Neural cell (in vitro differentiated cells): ENCODE measurements at regions not wholly inside any gene's neighbourhood (a gene's known extent, or its start where the extent isn't known, plus 50 kb on each side); places are given as distances from the start of the nearest gene placed in this dataset.

ENCODE experiments used
- H2AFZ ChIP-seq: fragments of 200-600, 300-800 bp; sonication (generic), shearing (Covaris generic); 2 replicates; pipeline ENCODE4 v1.6.0; 2014; ENCODE audit warnings: low read depth, mild to moderate bottlenecking, antibody characterized with exemption, low read length, moderate library complexity
- H3F3A ChIP-seq: fragments of 200-600 bp; shearing (Covaris generic); 2 replicates; pipeline ENCODE4 v1.6.1; 2016; ENCODE audit warnings: mild to moderate bottlenecking, moderate library complexity, mixed read lengths, antibody characterized with exemption, low read length; ENCODE audit not compliant: insufficient read depth, poor library complexity, severe bottlenecking
- H3K27ac ChIP-seq: fragments of 200-600, 300-800 bp; sonication (generic), shearing (Covaris generic); 2 replicates; pipeline ENCODE4 v1.5.1; 2014; ENCODE audit warnings: mild to moderate bottlenecking, low read length, moderate library complexity
- H3K27me3 ChIP-seq: fragments of 300-800, 200-600 bp; sonication (generic), shearing (Covaris generic); 2 replicates; pipeline ENCODE4 v1.6.0; 2014; ENCODE audit warnings: mild to moderate bottlenecking, low read depth, low read length, moderate library complexity; ENCODE audit not compliant: insufficient read depth
- H3K36me3 ChIP-seq: fragments of 300-800, 200-600 bp; sonication (generic), shearing (Covaris generic); 2 replicates; pipeline ENCODE4 v1.5.1; 2014; ENCODE audit warnings: mild to moderate bottlenecking, antibody characterized with exemption, low read length, moderate library complexity; ENCODE audit not compliant: insufficient read depth
- H3K4me2 ChIP-seq: fragments of 300-800, 200-600 bp; sonication (generic), shearing (Covaris generic); 2 replicates; pipeline ENCODE4 v1.6.0; 2014; ENCODE audit warnings: mild to moderate bottlenecking, low read length
- H3K4me3 ChIP-seq: fragments of 300-800, 200-600 bp; sonication (generic), shearing (Covaris generic); 2 replicates; pipeline ENCODE4 v1.5.1; 2014; ENCODE audit warnings: mild to moderate bottlenecking, low read length, moderate library complexity
- H3K79me2 ChIP-seq: fragments of 200-600 bp; shearing (Covaris generic); replicated peaks from 2 replicates; pipeline ENCODE4 v1.6.0; 2014; ENCODE audit warnings: mild to moderate bottlenecking, low read length, moderate library complexity; ENCODE audit not compliant: insufficient read depth
- H3K9ac ChIP-seq: fragments of 300-800, 200-600 bp; sonication (generic), shearing (Covaris generic); 2 replicates; pipeline ENCODE4 v1.6.1; 2016; ENCODE audit warnings: mild to moderate bottlenecking, low read length, mixed read lengths
- H3K9me2 ChIP-seq: fragments of 200-600 bp; shearing (Covaris generic); 2 replicates; pipeline ENCODE4 v1.6.1; 2016; ENCODE audit warnings: mild to moderate bottlenecking, low read length, mixed read lengths; ENCODE audit not compliant: insufficient read depth
- H3K9me3 ChIP-seq: fragments of 200-600, 300-800 bp; sonication (generic), shearing (Covaris generic); 2 replicates; pipeline ENCODE4 v1.6.1; 2016; ENCODE audit warnings: mild to moderate bottlenecking, mixed run types, low read length, moderate library complexity, mixed read lengths
- H4K20me1 ChIP-seq: fragments of 200-600 bp; shearing (Covaris generic); 2 replicates; pipeline ENCODE4 v1.6.1; 2016; ENCODE audit warnings: mild to moderate bottlenecking, mixed run types; ENCODE audit not compliant: insufficient read depth
- CTCF ChIP-seq: fragments of 450-650 bp; IDR thresholded peaks from 2 replicates; pipeline ENCODE4 v1.5.1; 2014; ENCODE audit warnings: antibody characterized with exemption, mild to moderate bottlenecking, moderate library complexity; ENCODE audit not compliant: poor library complexity, severe bottlenecking
- EP300 ChIP-seq: fragments of 450-650 bp; conservative IDR thresholded peaks from 2 replicates; pipeline ENCODE4 v1.6.1; 2014; ENCODE audit warnings: antibody characterized with exemption, mild to moderate bottlenecking, moderate library complexity; ENCODE audit not compliant: poor library complexity, severe bottlenecking
- EZH2 ChIP-seq: fragments of 200-600, 300-800 bp; shearing (Covaris generic), sonication (generic); IDR thresholded peaks from 2 replicates; pipeline ENCODE4 v1.6.1; 2014; ENCODE audit warnings: antibody characterized with exemption, low read length, borderline replicate concordance, mild to moderate bottlenecking; ENCODE audit not compliant: insufficient read depth, poor library complexity, severe bottlenecking
- MXI1 ChIP-seq: fragments of 450-650 bp; conservative IDR thresholded peaks from 2 replicates; pipeline ENCODE4 v1.6.1; 2014; ENCODE audit warnings: antibody characterized with exemption, mild to moderate bottlenecking; ENCODE audit not compliant: poor library complexity, severe bottlenecking
- POLR2AphosphoS5 ChIP-seq: IDR thresholded peaks from 2 replicates; pipeline ENCODE4 v1.6.1; 2012
- RAD21 ChIP-seq: fragments of 450-650 bp; conservative IDR thresholded peaks from 2 replicates; pipeline ENCODE4 v1.6.1; 2014; ENCODE audit warnings: antibody characterized with exemption, mild to moderate bottlenecking, moderate library complexity
- REST ChIP-seq: IDR thresholded peaks from 2 replicates; pipeline ENCODE4 v1.6.1; 2012; ENCODE audit warnings: borderline replicate concordance
- SMC3 ChIP-seq: fragments of 450-650 bp; conservative IDR thresholded peaks from 2 replicates; pipeline ENCODE4 v1.6.1; 2014; ENCODE audit warnings: antibody characterized with exemption, mild to moderate bottlenecking, moderate library complexity; ENCODE audit not compliant: poor library complexity
- TAF1 ChIP-seq: IDR thresholded peaks from 2 replicates; pipeline ENCODE4 v1.6.1; 2012; ENCODE audit warnings: low read depth

- Histone ChIP-seq H3F3A (no peaks in the 10 kb centered on the region), H3K27ac (no peak overlapping the region), H3K4me3 (no peak overlapping the region), H4K20me1 (no peaks in the 10 kb centered on the region), H3K4me2 (no peak overlapping the region), H3K36me3 (no peaks in the 10 kb centered on the region), H3K79me2 (no peaks in the 10 kb centered on the region), H3K27me3 (no peaks in the 10 kb centered on the region), H3K9me3 (no peaks in the 10 kb centered on the region), H3K9me2 (no peaks in the 10 kb centered on the region), H2AFZ (no peak overlapping the region), H3K9ac (no peak overlapping the region)
- no peak for TF ChIP-seq MXI1
- no peak for TF ChIP-seq SMC3
- no peak for TF ChIP-seq POLR2AphosphoS5
- no peak for TF ChIP-seq REST
- TF ChIP-seq TAF1: no peak
- TF ChIP-seq EP300: no peak
- TF ChIP-seq CTCF: no peak
- TF ChIP-seq RAD21: no peak
- TF ChIP-seq EZH2: no peak
These were observed 912.9 kb downstream of the GRM8 start for GRCh38 chr7:126339813-126340212.

GRCh38 chr7:126305671-126306070, 947.1 kb downstream of the GRM8 start:
- Histone ChIP-seq H3K9me3 (no peaks in the 10 kb centered on the region), H3K36me3 (no peaks in the 10 kb centered on the region), H3K4me3 (no peak overlapping the region), H3K9me2 (no peaks in the 10 kb centered on the region), H2AFZ (no peak overlapping the region), H3F3A (no peaks in the 10 kb centered on the region), H4K20me1 (no peaks in the 10 kb centered on the region), H3K4me2 (no peak overlapping the region), H3K79me2 (no peaks in the 10 kb centered on the region), H3K9ac (no peak overlapping the region), H3K27me3 (no peaks in the 10 kb centered on the region), H3K27ac (no peak overlapping the region)
- no peak for TF ChIP-seq TAF1
- TF ChIP-seq EP300: no peak
- no peak for TF ChIP-seq POLR2AphosphoS5

GRCh38 chr7:126303926-126304325, 948.8 kb downstream of the GRM8 start:
- H3K4me3 ChIP-seq: no peak overlapping the region
- H3K27me3 ChIP-seq: no peaks in the 10 kb centered on the region
- no peaks in the 10 kb centered on the region for H3K9me2 ChIP-seq

More at GRCh38 chr7:126303926-126304325, 948.8 kb downstream of the GRM8 start:
- no peaks in the 10 kb centered on the region for H3K36me3 ChIP-seq
- no peak overlapping the region for H3K4me2 ChIP-seq
- no peaks in the 10 kb centered on the region for H3K9me3 ChIP-seq
- no peaks in the 10 kb centered on the region for H3K79me2 ChIP-seq
- no peak overlapping the region for H2AFZ ChIP-seq
- H4K20me1 ChIP-seq: no peaks in the 10 kb centered on the region
- H3F3A ChIP-seq: no peaks in the 10 kb centered on the region
- TF ChIP-seq POLR2AphosphoS5 (no peak), CTCF (no peak), TAF1 (no peak), EP300 (no peak)
- no peak overlapping the region for H3K27ac ChIP-seq
- no peak overlapping the region for H3K9ac ChIP-seq
